Left lobe of liver (tissue), 2 donors: ENCODE measurements at regions not wholly inside any gene's neighbourhood (a gene's known extent, or its start where the extent isn't known, plus 50 kb on each side); places are given as distances from the start of the nearest gene placed in this dataset.

ENCODE experiments used
- ATAC-seq: fragments of 200-7000 bp; cut with Tn5 transposase; one replicate; pipeline ENCODE4 v1.9.1; 2020; ENCODE audit warnings: mild to moderate bottlenecking, moderate library complexity
- DNase-seq: peaks from one replicate; pipeline ENCODE4 v3.0.0-alpha.2; 2020; ENCODE audit warnings: low spot score
- donor health status: DM: no; HTN: no; CAD: no; lungs with moderate emphysema.
- donor health status: DM: no; HTN: yes; CAD: no.

DNA sequence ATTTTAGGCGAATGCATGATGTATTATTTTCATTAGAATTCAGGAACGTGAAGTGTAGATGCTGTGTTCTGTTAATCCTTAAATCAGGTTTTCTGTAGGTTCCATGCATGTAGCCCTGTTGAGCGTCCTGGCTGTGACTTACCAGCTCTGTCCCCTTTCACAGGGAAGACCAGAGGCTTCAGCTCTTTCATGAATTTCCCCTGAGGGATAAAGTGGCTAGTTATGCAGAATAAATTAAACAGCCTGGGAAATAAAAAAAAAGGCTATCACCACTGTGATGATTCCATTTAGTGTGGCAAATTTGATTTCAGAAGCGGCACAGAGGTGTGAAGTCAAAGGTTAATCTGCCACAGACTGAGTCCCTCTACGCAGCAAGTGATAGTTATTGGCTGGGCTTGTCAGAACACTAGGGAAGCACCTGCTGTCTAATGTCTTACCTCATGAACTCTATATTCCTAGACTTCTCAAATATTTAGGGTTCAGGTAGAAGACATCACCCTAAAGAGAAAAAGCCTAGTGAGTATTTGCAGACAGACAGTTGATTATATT is 61.6 kb upstream of the LINC00305 start:
- DNase-seq (no peak), ATAC-seq (no peak)

DNA sequence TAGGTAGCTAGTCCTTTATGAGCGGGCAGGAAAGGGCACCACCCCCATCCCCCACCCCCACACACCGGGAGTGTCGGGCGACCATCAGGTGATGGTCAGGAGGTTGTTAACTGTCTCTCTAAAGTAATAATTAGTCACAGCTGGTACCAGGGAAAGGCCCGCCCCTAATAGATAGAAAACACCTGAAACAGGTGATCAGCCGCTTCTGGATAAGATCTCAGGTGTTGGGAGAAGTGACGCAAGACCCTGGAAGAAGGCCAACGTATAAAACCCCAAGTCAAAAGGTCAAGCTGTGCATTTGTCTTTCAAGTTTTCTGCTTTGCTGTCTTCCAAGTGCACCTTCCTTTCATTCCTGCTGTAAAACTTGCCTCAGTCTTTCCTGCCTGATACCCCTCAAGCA is 59.6 kb upstream of the LINC00305 start:
- no peak for DNase-seq

DNA sequence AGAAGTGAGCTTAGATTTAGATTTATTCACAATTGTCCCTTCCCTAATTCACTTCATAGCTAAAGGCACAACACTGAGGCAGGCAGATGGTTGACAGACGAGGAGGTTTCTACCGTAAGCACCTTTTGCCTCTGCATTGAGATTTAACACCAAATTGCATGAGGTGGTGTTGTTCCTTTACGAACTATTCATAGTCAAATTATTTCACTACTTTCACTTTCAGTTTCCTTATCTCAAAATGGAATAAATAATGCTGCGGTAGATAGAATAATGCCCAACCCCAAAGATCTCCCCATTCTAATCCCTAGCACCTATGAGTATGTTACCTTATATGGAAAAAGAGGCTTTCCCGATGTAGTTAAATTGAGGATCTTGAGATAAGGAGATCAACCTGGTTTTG is 58.9 kb upstream of the LINC00305 start:
- peak; percentile 74 for ATAC-seq

More for the DNA sequence above, 59.6 kb upstream of the LINC00305 start:
- ATAC-seq, result no peak

DNA sequence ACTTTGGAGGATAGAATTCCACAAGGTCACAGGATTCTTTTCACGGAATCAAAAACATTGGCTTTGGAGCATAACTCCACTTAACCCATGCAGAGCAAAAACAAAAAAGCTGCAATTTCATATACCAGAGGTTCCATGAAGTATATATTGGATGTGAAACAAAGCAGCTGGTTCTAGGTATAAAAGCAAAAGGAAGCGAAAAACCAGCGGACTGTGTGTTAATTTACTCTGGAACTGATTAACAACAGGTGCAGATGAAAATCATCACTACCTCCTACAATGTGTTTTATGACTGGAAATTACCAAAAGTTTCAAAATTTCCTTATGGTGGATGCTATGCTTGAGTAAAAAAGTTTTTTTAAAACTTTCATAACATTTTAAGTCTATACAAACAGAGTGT is 54.4 kb upstream of the LINC00305 start:
- DNase-seq, result no peak

More for the DNA sequence above, 58.9 kb upstream of the LINC00305 start:
- no peak for DNase-seq

DNA sequence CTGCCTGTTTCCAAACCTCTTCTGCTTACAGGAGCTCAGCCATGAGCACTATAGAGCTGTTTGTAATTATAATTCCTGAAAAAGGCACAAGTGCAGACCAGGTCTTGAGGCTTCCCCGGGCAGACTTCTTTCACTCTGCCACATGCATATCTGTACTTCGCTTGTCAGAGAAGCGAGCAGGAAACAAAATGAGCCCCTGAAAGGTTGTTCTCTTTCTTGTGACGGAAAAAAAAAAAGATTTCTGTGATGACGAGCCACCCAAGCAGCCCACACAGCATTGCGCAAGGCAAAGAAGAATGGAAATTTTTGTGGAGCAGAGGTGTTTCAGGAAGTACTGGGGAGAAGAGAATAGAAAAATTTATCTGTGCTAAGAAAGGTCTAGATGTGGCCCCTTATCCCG is 54.0 kb upstream of the LINC00305 start:
- DNase-seq (no peak), ATAC-seq (no peak)

More for the DNA sequence above, 54.4 kb upstream of the LINC00305 start:
- no peak for ATAC-seq

DNA sequence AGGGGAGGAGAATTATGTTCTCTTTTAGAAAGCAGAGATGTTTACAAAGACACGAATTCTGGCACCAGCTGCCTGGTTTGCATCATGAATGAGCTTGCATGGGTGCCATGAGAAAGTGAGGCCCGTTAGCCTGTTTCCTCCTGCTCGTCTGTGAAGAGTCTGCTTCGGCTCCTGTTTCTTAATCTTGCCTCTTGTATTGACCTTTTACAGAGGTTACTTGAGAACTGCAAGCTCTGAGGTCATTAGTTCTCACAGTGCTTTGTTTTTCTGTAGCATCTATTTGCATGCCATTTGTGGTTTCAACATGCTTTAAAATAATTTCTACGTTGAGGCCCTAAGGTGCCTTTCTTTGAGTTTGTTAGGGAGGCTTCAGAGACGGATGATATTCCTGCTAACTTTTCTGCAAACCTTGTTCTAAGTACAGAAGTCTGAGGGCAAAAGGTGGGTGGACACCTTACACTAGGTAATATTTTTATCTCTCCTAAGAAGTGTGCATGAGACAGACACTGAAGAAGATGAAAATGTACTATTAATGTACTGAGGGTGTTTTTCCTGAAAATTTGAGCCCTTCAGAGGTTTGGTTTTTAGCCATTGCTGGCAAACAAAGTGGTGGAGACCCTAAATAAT is 53.4 kb upstream of the LINC00305 start:
- no peak for DNase-seq
- ATAC-seq, result peak; percentile 20

DNA sequence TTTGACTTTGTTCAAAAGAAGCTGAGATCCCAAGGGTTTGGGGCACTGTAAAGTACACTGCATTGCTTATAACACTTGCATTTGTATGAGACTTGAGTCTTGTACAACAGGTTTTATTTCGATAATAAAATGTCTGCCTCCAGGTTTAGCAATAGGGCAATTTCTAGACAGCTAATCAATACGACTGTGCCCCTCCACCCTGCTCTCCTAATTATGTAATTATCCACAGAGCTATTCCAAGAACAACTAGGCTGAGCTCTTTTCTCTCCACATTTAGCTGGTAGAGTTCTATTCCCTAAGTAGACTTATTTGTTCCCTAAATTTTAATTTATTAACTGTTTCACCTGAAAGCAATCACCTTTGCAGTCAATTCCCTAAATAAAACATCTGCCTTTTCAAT is 52.9 kb upstream of the LINC00305 start:
- ATAC-seq, result peak; percentile 65

DNA sequence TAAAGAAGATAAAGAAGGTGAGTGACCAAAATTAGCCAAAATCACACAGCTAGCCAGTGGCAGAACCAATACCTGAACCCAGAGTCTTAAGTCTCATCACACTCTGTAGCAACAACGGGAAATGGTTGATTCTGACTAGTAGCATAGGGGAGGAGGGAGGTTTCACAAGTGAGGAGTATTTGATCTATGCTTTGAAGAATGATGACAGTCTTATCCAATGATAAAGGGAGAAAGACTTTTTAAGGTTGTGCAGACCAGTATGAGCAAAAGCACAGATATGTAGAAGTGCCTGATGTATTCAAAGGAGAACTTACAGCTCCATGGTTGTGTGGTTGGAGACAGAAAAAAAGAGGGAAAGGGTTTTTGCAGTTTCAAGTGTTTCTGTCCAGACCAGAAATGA is 50.7 kb upstream of the LINC00305 start:
- DNase-seq (no peak), ATAC-seq (no peak)

More for the DNA sequence above, 52.9 kb upstream of the LINC00305 start:
- no peak for DNase-seq
